H1 (cell line): ENCODE measurements at regions not wholly inside any gene's neighbourhood (a gene's known extent, or its start where the extent isn't known, plus 50 kb on each side); places are given as distances from the start of the nearest gene placed in this dataset.
A peak's percentile ranks its signal among the peaks of the same experiment; 100 is the strongest.

Experiments used
- CTCF ChIA-PET: fragments of 300-600 bp; sonication (Branson Sonifier 250); formaldehyde crosslinking; loops from one replicate; lab custom pipeline; 2021; ENCODE audit not compliant: partially characterized antibody; lab: Charles Lee
- POLR2A ChIA-PET: fragments of 300-600 bp; sonication (Branson Sonifier 250); formaldehyde crosslinking; loops from one replicate; lab custom pipeline; 2021; ENCODE audit warnings: inconsistent platforms; ENCODE audit not compliant: partially characterized antibody; lab: Charles Lee
- DNase-seq, 2 experiments: peaks; one replicate each; pipeline versions ENCODE4 v3.0.0 to v3.0.0-alpha.2; 2010 to 2022; ENCODE audit warnings: low spot score in 2 of 2, low read depth in 1 of 2, mixed read lengths in 1 of 2
- FAIRE-seq: peaks from 2 replicates; lab custom pipeline; 2011; peaks lifted over from hg19 to GRCh38; lab: Jason Lieb, UNC
- H2AFZ ChIP-seq: 2 replicates; pipeline ENCODE4 v1.8.1; 2012; ENCODE audit warnings: low read length, inconsistent platforms
- H2AK5ac ChIP-seq: 2 replicates; pipeline ENCODE4 v1.6.1; 2013; ENCODE audit warnings: low read depth, low read length
- H2BK120ac ChIP-seq: replicated peaks from 2 replicates; pipeline ENCODE3; 2013; ENCODE audit warnings: low read depth, low read length, inconsistent platforms
- H2BK12ac ChIP-seq: 2 replicates; pipeline ENCODE4 v1.6.1; 2013; ENCODE audit warnings: low read depth, low read length
- H2BK15ac ChIP-seq: 2 replicates; pipeline ENCODE4 v1.6.1; 2013; ENCODE audit warnings: low read length
- H2BK20ac ChIP-seq: 2 replicates; pipeline ENCODE4 v1.6.1; 2013; ENCODE audit warnings: low read length
- H2BK5ac ChIP-seq: 2 replicates; pipeline ENCODE4 v1.6.1; 2013; ENCODE audit warnings: low read depth, low read length
- H3K14ac ChIP-seq: 2 replicates; pipeline ENCODE4 v1.6.1; 2013; ENCODE audit warnings: inconsistent platforms; ENCODE audit not compliant: insufficient read length
- H3K18ac ChIP-seq: 2 replicates; pipeline ENCODE4 v1.6.1; 2013; ENCODE audit warnings: low read length; ENCODE audit errors: extremely low read depth
- H3K23ac ChIP-seq: 2 replicates; pipeline ENCODE4 v1.6.1; 2013; ENCODE audit warnings: inconsistent platforms; ENCODE audit not compliant: insufficient read length
- H3K23me2 ChIP-seq: 2 replicates; pipeline ENCODE4 v1.6.1; 2013; ENCODE audit warnings: low read depth, low read length
- H3K27ac ChIP-seq: 2 replicates; pipeline ENCODE4 v1.6.1; 2011; ENCODE audit warnings: low read depth, low read length, inconsistent platforms
- H3K27me3 ChIP-seq, 4 experiments: replicated peaks in 1 of 4; 1 replicate in 1 of 4; 2 replicates in 3 of 4; pipeline versions ENCODE4 v1.6.1 to v1.8.1; 2011 to 2013; ENCODE audit warnings: low read length in 3 of 4, mild to moderate bottlenecking in 3 of 4, inconsistent platforms in 2 of 4, mixed read lengths in 2 of 4, moderate library complexity in 1 of 4; ENCODE audit not compliant: control insufficient read depth in 3 of 4, insufficient read depth in 3 of 4; ENCODE audit errors: extremely low read depth in 1 of 4
- H3K36me3 ChIP-seq, 4 experiments: 2 replicates each; pipeline versions ENCODE4 v1.6.1 to v1.8.1; 2011 to 2013; ENCODE audit warnings: mild to moderate bottlenecking in 4 of 4, low read length in 3 of 4, moderate library complexity in 2 of 4, control low read depth in 1 of 4, inconsistent platforms in 1 of 4; ENCODE audit not compliant: insufficient read depth in 4 of 4, control insufficient read depth in 2 of 4
- H3K4ac ChIP-seq: replicated peaks from 2 replicates; pipeline ENCODE3; 2013; ENCODE audit warnings: low read length, low read depth, mixed read lengths, inconsistent platforms; ENCODE audit not compliant: insufficient read length
- H3K4me1 ChIP-seq, 4 experiments: replicated peaks in 1 of 4; 1 replicate in 1 of 4; 2 replicates in 3 of 4; pipeline versions ENCODE4 v1.6.1 to v1.8.1; 2011 to 2013; ENCODE audit warnings: low read length in 3 of 4, inconsistent platforms in 2 of 4, mixed read lengths in 1 of 4; ENCODE audit not compliant: insufficient read depth in 4 of 4, control insufficient read depth in 3 of 4
- H3K4me2 ChIP-seq, 2 experiments: 2 replicates each; pipeline versions ENCODE4 v1.6.1 to v1.8.1; 2011 to 2013; ENCODE audit warnings: low read depth in 2 of 2, low read length in 2 of 2, control low read depth in 1 of 2, inconsistent platforms in 1 of 2, mild to moderate bottlenecking in 1 of 2; ENCODE audit not compliant: insufficient read depth in 1 of 2
- H3K4me3 ChIP-seq, 4 experiments: fragments of 200-600, 300-600 bp in 1 of 4; sonication (generic), shearing (Covaris generic), sonication (Bioruptor Twin) in 1 of 4; 2 replicates each; pipeline versions ENCODE4 v1.5.1 to v1.8.1; 2011 to 2016; ENCODE audit warnings: low read length in 4 of 4, low read depth in 3 of 4, control low read depth in 2 of 4, inconsistent platforms in 2 of 4, mild to moderate bottlenecking in 2 of 4, mixed read lengths in 1 of 4, moderate library complexity in 1 of 4; ENCODE audit not compliant: insufficient read depth in 2 of 4; ENCODE audit errors: extremely low read depth in 1 of 4
- H3K56ac ChIP-seq: replicated peaks from 2 replicates; pipeline ENCODE3; 2013; ENCODE audit warnings: low read depth, mild to moderate bottlenecking, mixed read lengths, low read length, inconsistent platforms; ENCODE audit not compliant: insufficient read length
- H3K79me1 ChIP-seq: 2 replicates; pipeline ENCODE4 v1.6.1; 2013; ENCODE audit warnings: low read depth, low read length, control low read depth
- H3K79me2 ChIP-seq, 2 experiments: 2 replicates each; pipeline versions ENCODE4 v1.6.1 to v1.8.1; 2012 to 2013; ENCODE audit warnings: low read length in 2 of 2, mild to moderate bottlenecking in 2 of 2, inconsistent platforms in 1 of 2; ENCODE audit not compliant: insufficient read depth in 2 of 2, control insufficient read depth in 1 of 2
- H3K9ac ChIP-seq, 4 experiments: replicated peaks in 1 of 4; 1 replicate in 1 of 4; 2 replicates in 3 of 4; pipeline versions ENCODE4 v1.6.1 to v1.8.1; 2011 to 2013; ENCODE audit warnings: low read depth in 3 of 4, low read length in 3 of 4, control low read depth in 2 of 4, mild to moderate bottlenecking in 2 of 4, moderate library complexity in 2 of 4, inconsistent platforms in 1 of 4; ENCODE audit errors: extremely low read depth in 1 of 4
- H3K9me3 ChIP-seq, 2 experiments: 2 replicates each; pipeline versions ENCODE4 v1.6.1 to v1.8.1; 2012 to 2013; ENCODE audit warnings: mild to moderate bottlenecking in 2 of 2, moderate library complexity in 2 of 2, control low read depth in 1 of 2, inconsistent platforms in 1 of 2, low read depth in 1 of 2, low read length in 1 of 2, mixed read lengths in 1 of 2; ENCODE audit not compliant: insufficient read depth in 2 of 2
- H4K20me1 ChIP-seq, 2 experiments: replicated peaks in 1 of 2; 2 replicates each; pipeline versions ENCODE3 to v1.8.1; 2011 to 2013; ENCODE audit warnings: inconsistent platforms in 2 of 2, low read length in 2 of 2, mild to moderate bottlenecking in 1 of 2; ENCODE audit not compliant: insufficient read depth in 2 of 2, control insufficient read depth in 1 of 2
- H4K5ac ChIP-seq: 2 replicates; pipeline ENCODE4 v1.6.1; 2013; ENCODE audit warnings: low read length, low read depth, mixed read lengths, inconsistent platforms; ENCODE audit not compliant: insufficient read length
- H4K8ac ChIP-seq: 2 replicates; pipeline ENCODE4 v1.8.0; 2013; ENCODE audit warnings: mild to moderate bottlenecking, moderate library complexity, low read length, inconsistent platforms; ENCODE audit not compliant: insufficient read depth; ENCODE audit errors: extremely low read depth
- H4K91ac ChIP-seq: replicated peaks from 2 replicates; pipeline ENCODE3; 2013; ENCODE audit warnings: low read length, mixed read lengths, inconsistent platforms; ENCODE audit not compliant: insufficient read length
- CREB1 ChIP-seq: IDR thresholded peaks from 2 replicates; pipeline ENCODE4 v1.6.1; 2012; ENCODE audit warnings: inconsistent platforms
- EZH2 ChIP-seq: fragments of 200-600 bp; sonication (generic); IDR thresholded peaks from 2 replicates; pipeline ENCODE4 v1.7.1; 2012; ENCODE audit warnings: low read depth, mild to moderate bottlenecking, moderate library complexity, low read length, inconsistent platforms; ENCODE audit not compliant: severe bottlenecking
- JUND ChIP-seq: IDR thresholded peaks from 2 replicates; pipeline ENCODE4 v1.6.1; 2011; ENCODE audit warnings: mild to moderate bottlenecking, improper control_type of control experiment, low read length
- RAD21 ChIP-seq, 2 experiments: IDR thresholded peaks in 1 of 2; conservative IDR thresholded peaks in 1 of 2; 2 replicates each; pipeline ENCODE4 v1.6.1; 2011; ENCODE audit warnings: low read depth in 2 of 2, low read length in 2 of 2, improper control_type of control experiment in 1 of 2, inconsistent platforms in 1 of 2, mild to moderate bottlenecking in 1 of 2, moderate library complexity in 1 of 2
- RXRA ChIP-seq: IDR thresholded peaks from 2 replicates; pipeline ENCODE4 v1.6.1; 2011; ENCODE audit warnings: low read depth, mild to moderate bottlenecking, low read length, moderate library complexity; ENCODE audit not compliant: insufficient read depth
- SIN3A ChIP-seq, 2 experiments: IDR thresholded peaks in 1 of 2; conservative IDR thresholded peaks in 1 of 2; 2 replicates each; pipeline ENCODE4 v1.6.1; 2011 to 2012; ENCODE audit warnings: low read length in 2 of 2, improper control_type of control experiment in 1 of 2, low read depth in 1 of 2, mild to moderate bottlenecking in 1 of 2
- TAF7 ChIP-seq: optimal IDR thresholded peaks from 2 replicates; pipeline ENCODE3; 2011; ENCODE audit warnings: low read depth, mild to moderate bottlenecking, inconsistent platforms, low read length, moderate library complexity, borderline replicate concordance
- WGBS, 2 experiments: shearing (Covaris generic) in 1 of 2; methylation state at CpG; one replicate each; pipeline versions ENCODE4 v1.1.6 to v1.1.7; 2013 to 2015; ENCODE audit warnings: low lambda C conversion rate in 2 of 2, mixed read lengths in 2 of 2, inconsistent platforms in 1 of 2, low coverage in 1 of 2, missing lambda C conversion rate in 1 of 2; ENCODE audit not compliant: insufficient replicate concordance in 2 of 2, insufficient coverage in 1 of 2, insufficient read length in 1 of 2; ENCODE audit errors: extremely low coverage in 1 of 2, missing lambda C conversion rate in 1 of 2; 5-methylcytosine and 5-hydroxymethylcytosine counted together
- TF ChIP-seq, protein P1 (sequence below), 3 experiments: IDR thresholded peaks; 1 replicate in 2 of 3; 2 replicates in 1 of 3; pipeline versions ENCODE4 v1.5.1 to v1.6.1; 2011; ENCODE audit warnings: low read length in 3 of 3, mild to moderate bottlenecking in 3 of 3, inconsistent platforms in 2 of 3, low read depth in 1 of 3, moderate library complexity in 1 of 3; ENCODE audit not compliant: insufficient read depth in 1 of 3; ENCODE audit errors: control extremely low read depth in 1 of 3

DNA sequence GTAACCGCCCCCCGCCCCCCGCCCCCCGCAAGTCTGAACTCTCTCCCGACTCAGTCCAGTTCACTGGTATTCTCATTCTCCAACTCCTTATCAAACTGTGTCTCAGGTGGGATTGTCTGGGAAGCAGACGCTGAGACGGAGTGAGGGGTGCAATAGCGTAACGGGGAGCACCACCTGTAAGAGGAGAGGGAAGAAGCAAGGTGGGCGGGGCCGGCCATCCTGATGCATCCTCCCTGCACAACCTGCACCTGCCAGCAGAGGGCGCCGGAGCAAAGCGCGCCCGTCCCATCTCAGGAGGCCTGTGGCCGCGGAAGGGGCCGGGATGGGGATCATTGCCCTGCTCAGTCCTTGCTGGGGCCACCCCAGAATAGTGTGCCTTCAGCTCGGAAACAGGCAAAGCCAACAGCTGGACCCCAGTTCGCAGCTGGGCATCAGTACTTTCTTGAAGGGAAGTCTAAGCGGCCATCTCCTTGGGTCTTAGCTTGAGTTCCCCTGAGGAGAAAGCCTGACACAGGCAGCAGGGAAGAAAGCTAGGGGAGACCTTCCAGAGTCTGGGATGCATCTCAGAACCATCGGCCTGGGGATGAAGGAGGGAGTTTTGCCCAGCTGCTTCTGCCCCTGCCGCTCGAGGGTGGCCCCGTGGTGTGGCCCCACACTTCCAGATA lies 208.0 kb downstream of the TFCP2L1 start:
- DNase-seq, result peak in 1 of 2 experiments; percentile 99
- Histone ChIP-seq H3K9me3 (no peaks in the 10 kb centered on the region), H2BK5ac (no peak overlapping the region), H2AFZ (no peak overlapping the region), H2BK120ac (no peak overlapping the region), H4K20me1 (peaks cover 0 to 6% of the 10 kb centered on the region in 2 experiments), H3K4me1 (peaks cover 0 to 19% (median 13%) of the 10 kb centered on the region in 4 experiments; a peak in 6 of 7 replicates), H3K79me1 (no peaks in the 10 kb centered on the region), H3K36me3 (no peaks in the 10 kb centered on the region), H3K4me3 (peak overlapping the region in 3 of 4 experiments; percentile 28 to 54 (median 36); a peak in 6 of 8 replicates), H3K23ac (no peak overlapping the region), H2BK15ac (no peak overlapping the region; the same call in 1 of the 2 replicates), H4K8ac (peak overlapping the region; percentile 4; the same call in 1 of the 2 replicates), H3K4ac (no peak overlapping the region), H3K79me2 (no peaks in the 10 kb centered on the region), H3K14ac (no peak overlapping the region), H3K4me2 (peak overlapping the region; percentile 76 to 92), H2BK12ac (no peak overlapping the region), H3K27me3 (peaks cover 0 to 32% (median 20%) of the 10 kb centered on the region in 4 experiments; a peak in 6 of 7 replicates), H3K27ac (no peak overlapping the region), H3K23me2 (peaks cover 11% of the 10 kb centered on the region; the same call in 1 of the 2 replicates), H3K56ac (no peak overlapping the region), H2AK5ac (no peak overlapping the region), H3K9ac (no peak overlapping the region), H4K5ac (no peak overlapping the region), H2BK20ac (no peak overlapping the region), H4K91ac (no peak overlapping the region), H3K18ac (no peak overlapping the region)
- ChIA-PET CTCF (interaction anchor here (0.6 to 23.5 kb wide), 38 partner anchors 11 to 614 kb away, joined by 3 to 434 read pairs (median 4); no protein-coding TSS in a partner anchor), POLR2A (interaction anchor here (1.0 to 3.6 kb wide), 10 partner anchors 9 to 387 kb away, joined by 5 to 51 read pairs (median 25); partner anchors contain the start of gene GLI2)
- 27% methylated on average over 21 of the region's 26 CpGs; no CpG with 5 or more reads in 1 of the 2 experiments for WGBS, 2 experiments
- FAIRE-seq, result peak; percentile 78
- TF ChIP-seq TAF7 (peak; percentile 25), RXRA (no peak), EZH2 (no peak), SIN3A (conservative IDR thresholded peaks at IDR 0.05 in 1 of 2, IDR thresholded peaks at IDR 0.05 in 1 of 2; ENCODE audit: low read depth in 1 of 2, low read length in 2 of 2) (peak in 1 of 2 experiments; percentile 78; a peak in 2 of 4 replicates), RAD21 (IDR thresholded peaks at IDR 0.05 in 1 of 2, conservative IDR thresholded peaks at IDR 0.05 in 1 of 2; ENCODE audit: low read depth in 2 of 2, low read length in 2 of 2) (peak; percentile 52 to 61), CREB1 (peak; percentile 67), JUND (0 out of 2 replicates have a peak, but pooled peaks have one; percentile 10)
- TF ChIP-seq, protein P1, sequence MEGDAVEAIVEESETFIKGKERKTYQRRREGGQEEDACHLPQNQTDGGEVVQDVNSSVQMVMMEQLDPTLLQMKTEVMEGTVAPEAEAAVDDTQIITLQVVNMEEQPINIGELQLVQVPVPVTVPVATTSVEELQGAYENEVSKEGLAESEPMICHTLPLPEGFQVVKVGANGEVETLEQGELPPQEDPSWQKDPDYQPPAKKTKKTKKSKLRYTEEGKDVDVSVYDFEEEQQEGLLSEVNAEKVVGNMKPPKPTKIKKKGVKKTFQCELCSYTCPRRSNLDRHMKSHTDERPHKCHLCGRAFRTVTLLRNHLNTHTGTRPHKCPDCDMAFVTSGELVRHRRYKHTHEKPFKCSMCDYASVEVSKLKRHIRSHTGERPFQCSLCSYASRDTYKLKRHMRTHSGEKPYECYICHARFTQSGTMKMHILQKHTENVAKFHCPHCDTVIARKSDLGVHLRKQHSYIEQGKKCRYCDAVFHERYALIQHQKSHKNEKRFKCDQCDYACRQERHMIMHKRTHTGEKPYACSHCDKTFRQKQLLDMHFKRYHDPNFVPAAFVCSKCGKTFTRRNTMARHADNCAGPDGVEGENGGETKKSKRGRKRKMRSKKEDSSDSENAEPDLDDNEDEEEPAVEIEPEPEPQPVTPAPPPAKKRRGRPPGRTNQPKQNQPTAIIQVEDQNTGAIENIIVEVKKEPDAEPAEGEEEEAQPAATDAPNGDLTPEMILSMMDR (IDR thresholded peaks at IDR 0.05; ENCODE audit: control extremely low read depth in 1 of 3, insufficient read depth in 1 of 3, low read depth in 1 of 3, low read length in 3 of 3), result peak in 2 of 3 experiments; percentile 94 to 99; a peak in 3 of 4 replicates
